ENCODE measurements at regions not wholly inside any gene's neighbourhood (a gene's known extent, or its start where the extent isn't known, plus 50 kb on each side); places are given as distances from the start of the nearest gene placed in this dataset.

DNA sequence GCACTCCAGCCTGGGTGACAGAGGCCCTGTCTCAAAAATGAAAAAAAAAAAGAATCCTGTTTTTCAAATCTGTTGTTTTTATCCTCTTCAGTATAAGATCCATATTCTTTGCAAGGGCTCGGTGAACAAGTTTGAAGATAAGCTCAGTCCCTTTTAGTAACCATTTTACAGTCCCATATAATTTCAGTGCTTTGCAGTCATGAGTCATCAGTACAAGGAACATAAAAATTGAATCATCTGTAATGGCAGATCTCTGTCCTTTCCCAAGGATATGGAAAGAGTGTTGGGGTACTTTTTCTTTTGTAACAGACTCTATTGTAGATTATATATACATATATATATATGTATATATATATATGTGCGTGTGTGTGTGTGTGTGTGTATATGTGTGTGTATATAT is 52.2 kb upstream of the ZPBP start:
- no peaks in the 10 kb centered on the region for H3K4me1 ChIP-seq (ENCODE audit: control insufficient read depth in 1 of 2, insufficient read depth in 2 of 2, low read length in 2 of 2)
- no CpG with 5 or more reads among the region's 2 CpGs for WGBS (ENCODE audit: insufficient coverage)
- no peak overlapping the region for H3K4me2 ChIP-seq (replicated peaks; ENCODE audit: extremely low read depth, low read length, poor library complexity, severe bottlenecking)
- no peaks in the 10 kb centered on the region for H3K27me3 ChIP-seq (ENCODE audit: control insufficient read depth in 2 of 2, insufficient read depth in 2 of 2, low read length in 2 of 2)
- peaks cover 0 to 4% (median 2%) of the 10 kb centered on the region in 3 donors for H3K27me3 Mint-ChIP-seq (ENCODE audit: low read depth in 3 of 3)
- no peak overlapping the region for H3K27ac ChIP-seq (ENCODE audit: low read depth in 1 of 2, low read length in 2 of 2)
- H2AFZ ChIP-seq (ENCODE audit: insufficient read depth, low read depth, low read length, poor library complexity, severe bottlenecking) = no peak overlapping the region
- no peaks in the 10 kb centered on the region for H4K20me1 ChIP-seq (ENCODE audit: insufficient read depth, low read length)
- H3K27ac Mint-ChIP-seq = no peak overlapping the region
- TF ChIP-seq, protein P1, sequence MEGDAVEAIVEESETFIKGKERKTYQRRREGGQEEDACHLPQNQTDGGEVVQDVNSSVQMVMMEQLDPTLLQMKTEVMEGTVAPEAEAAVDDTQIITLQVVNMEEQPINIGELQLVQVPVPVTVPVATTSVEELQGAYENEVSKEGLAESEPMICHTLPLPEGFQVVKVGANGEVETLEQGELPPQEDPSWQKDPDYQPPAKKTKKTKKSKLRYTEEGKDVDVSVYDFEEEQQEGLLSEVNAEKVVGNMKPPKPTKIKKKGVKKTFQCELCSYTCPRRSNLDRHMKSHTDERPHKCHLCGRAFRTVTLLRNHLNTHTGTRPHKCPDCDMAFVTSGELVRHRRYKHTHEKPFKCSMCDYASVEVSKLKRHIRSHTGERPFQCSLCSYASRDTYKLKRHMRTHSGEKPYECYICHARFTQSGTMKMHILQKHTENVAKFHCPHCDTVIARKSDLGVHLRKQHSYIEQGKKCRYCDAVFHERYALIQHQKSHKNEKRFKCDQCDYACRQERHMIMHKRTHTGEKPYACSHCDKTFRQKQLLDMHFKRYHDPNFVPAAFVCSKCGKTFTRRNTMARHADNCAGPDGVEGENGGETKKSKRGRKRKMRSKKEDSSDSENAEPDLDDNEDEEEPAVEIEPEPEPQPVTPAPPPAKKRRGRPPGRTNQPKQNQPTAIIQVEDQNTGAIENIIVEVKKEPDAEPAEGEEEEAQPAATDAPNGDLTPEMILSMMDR (IDR thresholded peaks at IDR 0.05) = no peak
- no peaks in the 10 kb centered on the region for H3K9me3 Mint-ChIP-seq
- H3K4me3 Mint-ChIP-seq = no peak overlapping the region
- DNase-seq = no peak
- H3K4me3 ChIP-seq (replicated peaks in 1 of 3; ENCODE audit: low read depth in 2 of 3, low read length in 3 of 3) = no peak overlapping the region
- H3K36me3 ChIP-seq (replicated peaks in 1 of 2; ENCODE audit: control insufficient read depth in 1 of 2, insufficient read depth in 2 of 2, low read length in 2 of 2) = no peaks in the 10 kb centered on the region
- H3K9ac ChIP-seq (ENCODE audit: insufficient read depth, low read length, poor library complexity, severe bottlenecking) = no peak overlapping the region
- H3K36me3 Mint-ChIP-seq = no peaks in the 10 kb centered on the region
- H3K9me3 ChIP-seq (replicated peaks in 1 of 2; ENCODE audit: control insufficient read depth in 1 of 2, insufficient read depth in 1 of 2, low read length in 2 of 2) = no peaks in the 10 kb centered on the region
- peaks cover 8% of the 10 kb centered on the region for H3K4me1 Mint-ChIP-seq
- H3K79me2 ChIP-seq (ENCODE audit: insufficient read depth, low read length) = no peaks in the 10 kb centered on the region
- intact Hi-C loops (cut with micrococcal nuclease) = loop anchor here in 1 of 2 donors (5.0 kb wide), 1 partner anchor 227 kb away; no protein-coding TSS in a partner anchor
